Nephron progenitor cell (in vitro differentiated cells): ENCODE measurements at regions not wholly inside any gene's neighbourhood (a gene's known extent, or its start where the extent isn't known, plus 50 kb on each side); places are given as distances from the start of the nearest gene placed in this dataset.

ENCODE experiments used
- DNase-seq: peaks from one replicate; pipeline ENCODE4 v3.0.0; 2021
- H3K27ac Mint-ChIP-seq: 2 replicates; pipeline ENCODE4 v1.8.0; 2021; ENCODE audit warnings: mild to moderate bottlenecking, moderate library complexity, mixed read lengths
- H3K27me3 Mint-ChIP-seq: 2 replicates; pipeline ENCODE4 v1.8.0; 2021; ENCODE audit warnings: mild to moderate bottlenecking, low read depth, mixed read lengths; ENCODE audit not compliant: poor library complexity
- H3K36me3 Mint-ChIP-seq: 2 replicates; pipeline ENCODE4 v1.8.0; 2021; ENCODE audit warnings: low read depth, mixed read lengths
- H3K4me1 Mint-ChIP-seq: 2 replicates; pipeline ENCODE4 v1.8.0; 2021; ENCODE audit warnings: mixed read lengths
- H3K4me3 Mint-ChIP-seq: 2 replicates; pipeline ENCODE4 v1.8.0; 2021; ENCODE audit warnings: mild to moderate bottlenecking, moderate library complexity, mixed read lengths
- H3K9me3 Mint-ChIP-seq: 2 replicates; pipeline ENCODE4 v1.8.0; 2021; ENCODE audit warnings: mild to moderate bottlenecking, moderate library complexity, mixed read lengths
- TF ChIP-seq, protein P1 (sequence below): fragments of 200-600 bp; sonication (generic); IDR thresholded peaks from 2 replicates; pipeline ENCODE4 v1.5.0; 2021; ENCODE audit warnings: antibody characterized with exemption

GRCh38 chr12:78473561-78473960 is 391.0 kb upstream of the SYT1 start:
- Mint-ChIP-seq H3K4me1 (peaks cover 7% of the 10 kb centered on the region), H3K27ac (no peak overlapping the region), H3K27me3 (peaks cover 4% of the 10 kb centered on the region), H3K9me3 (peaks cover 20% of the 10 kb centered on the region), H3K36me3 (no peaks in the 10 kb centered on the region), H3K4me3 (no peak overlapping the region)
- TF ChIP-seq, protein P1, sequence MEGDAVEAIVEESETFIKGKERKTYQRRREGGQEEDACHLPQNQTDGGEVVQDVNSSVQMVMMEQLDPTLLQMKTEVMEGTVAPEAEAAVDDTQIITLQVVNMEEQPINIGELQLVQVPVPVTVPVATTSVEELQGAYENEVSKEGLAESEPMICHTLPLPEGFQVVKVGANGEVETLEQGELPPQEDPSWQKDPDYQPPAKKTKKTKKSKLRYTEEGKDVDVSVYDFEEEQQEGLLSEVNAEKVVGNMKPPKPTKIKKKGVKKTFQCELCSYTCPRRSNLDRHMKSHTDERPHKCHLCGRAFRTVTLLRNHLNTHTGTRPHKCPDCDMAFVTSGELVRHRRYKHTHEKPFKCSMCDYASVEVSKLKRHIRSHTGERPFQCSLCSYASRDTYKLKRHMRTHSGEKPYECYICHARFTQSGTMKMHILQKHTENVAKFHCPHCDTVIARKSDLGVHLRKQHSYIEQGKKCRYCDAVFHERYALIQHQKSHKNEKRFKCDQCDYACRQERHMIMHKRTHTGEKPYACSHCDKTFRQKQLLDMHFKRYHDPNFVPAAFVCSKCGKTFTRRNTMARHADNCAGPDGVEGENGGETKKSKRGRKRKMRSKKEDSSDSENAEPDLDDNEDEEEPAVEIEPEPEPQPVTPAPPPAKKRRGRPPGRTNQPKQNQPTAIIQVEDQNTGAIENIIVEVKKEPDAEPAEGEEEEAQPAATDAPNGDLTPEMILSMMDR, result no peak
- no peak for DNase-seq

DNA sequence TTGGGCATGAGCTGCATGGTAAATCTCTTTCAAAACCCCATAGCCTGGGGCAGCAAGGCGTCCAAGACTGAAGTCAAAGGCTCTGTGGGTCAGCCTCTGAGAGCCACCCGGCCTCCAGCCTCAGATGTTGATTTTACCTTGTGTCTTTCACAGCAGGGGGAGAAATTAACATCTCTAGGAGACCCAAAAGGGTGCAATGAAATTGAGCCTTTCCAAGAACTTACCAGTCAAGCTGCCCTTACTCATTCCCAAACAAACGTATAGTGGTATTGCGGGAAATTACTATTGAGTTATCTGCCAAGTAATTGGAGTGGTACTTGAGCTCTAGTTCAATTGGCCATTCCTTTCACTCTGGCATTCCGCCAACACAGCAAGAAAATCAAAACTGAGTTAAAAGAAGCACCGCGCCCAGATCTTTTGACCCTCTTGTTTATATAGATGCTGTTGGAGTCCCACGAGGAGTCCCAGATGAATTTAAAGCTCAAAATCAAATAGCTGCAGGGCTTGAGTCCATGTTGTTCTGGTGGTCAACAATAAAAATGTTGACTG is 380.7 kb upstream of the SYT1 start:
- Mint-ChIP-seq H3K27ac (no peak overlapping the region), H3K27me3 (peaks cover under 1% of the 10 kb centered on the region), H3K4me3 (no peak overlapping the region), H3K9me3 (peaks cover 19% of the 10 kb centered on the region), H3K36me3 (no peaks in the 10 kb centered on the region), H3K4me1 (no peaks in the 10 kb centered on the region)
- TF ChIP-seq, protein P1, result no peak
- no peak for DNase-seq

DNA sequence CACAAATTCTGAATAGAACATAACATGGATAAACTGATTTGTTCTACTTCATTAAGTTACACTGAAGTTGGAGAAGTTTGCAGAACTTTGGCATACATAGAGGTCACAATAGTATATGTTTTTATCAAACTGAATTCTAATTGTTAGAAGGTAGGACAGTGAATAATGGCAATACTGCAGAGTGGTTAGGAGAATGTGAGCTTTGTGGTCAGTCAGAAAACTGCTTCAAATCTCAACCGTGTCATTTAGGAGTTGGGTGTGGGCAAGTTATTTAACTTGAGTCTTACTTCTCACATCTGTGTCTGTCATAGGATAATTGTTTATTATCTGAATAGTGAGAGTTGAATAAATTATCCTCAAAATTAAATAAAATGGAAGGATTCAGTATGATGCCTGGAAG is 374.6 kb upstream of the SYT1 start:
- H3K36me3 Mint-ChIP-seq, result no peaks in the 10 kb centered on the region
- no peak overlapping the region for H3K27ac Mint-ChIP-seq
- no peak for DNase-seq
- no peaks in the 10 kb centered on the region for H3K4me1 Mint-ChIP-seq
- H3K27me3 Mint-ChIP-seq, result no peaks in the 10 kb centered on the region
- TF ChIP-seq, protein P1, result no peak
- peaks cover 15% of the 10 kb centered on the region for H3K9me3 Mint-ChIP-seq
- no peak overlapping the region for H3K4me3 Mint-ChIP-seq

GRCh38 chr12:78490861-78491260 is 373.7 kb upstream of the SYT1 start:
- Mint-ChIP-seq H3K9me3 (peaks cover 7% of the 10 kb centered on the region), H3K36me3 (no peaks in the 10 kb centered on the region), H3K27me3 (no peaks in the 10 kb centered on the region), H3K4me1 (no peaks in the 10 kb centered on the region), H3K4me3 (no peak overlapping the region), H3K27ac (no peak overlapping the region)
- TF ChIP-seq, protein P1, result no peak
- no peak for DNase-seq

GRCh38 chr12:78494911-78495310 is 369.7 kb upstream of the SYT1 start:
- Mint-ChIP-seq H3K4me3 (no peak overlapping the region), H3K36me3 (no peaks in the 10 kb centered on the region), H3K4me1 (no peaks in the 10 kb centered on the region), H3K27ac (no peak overlapping the region), H3K9me3 (peaks cover 4% of the 10 kb centered on the region), H3K27me3 (no peaks in the 10 kb centered on the region)
- TF ChIP-seq, protein P1, result no peak
- no peak for DNase-seq

- H3K27ac Mint-ChIP-seq, result no peak overlapping the region
- no peaks in the 10 kb centered on the region for H3K27me3 Mint-ChIP-seq
- H3K9me3 Mint-ChIP-seq, result peaks cover 10% of the 10 kb centered on the region
- H3K4me3 Mint-ChIP-seq, result no peak overlapping the region
- H3K4me1 Mint-ChIP-seq, result no peaks in the 10 kb centered on the region
- TF ChIP-seq, protein P1, result no peak
- no peak for DNase-seq
- no peaks in the 10 kb centered on the region for H3K36me3 Mint-ChIP-seq
Measured at GRCh38 chr12:78501825-78502224, 362.7 kb upstream of the SYT1 start.
